ENCODE measurements at regions not wholly inside any gene's neighbourhood (a gene's known extent, or its start where the extent isn't known, plus 50 kb on each side); places are given as distances from the start of the nearest gene placed in this dataset.
"Not testable (repeated sequence)": the region's sequence is repeated elsewhere in the genome, so short reads cannot be mapped to it uniquely, and the experiment has no call there.

DNA sequence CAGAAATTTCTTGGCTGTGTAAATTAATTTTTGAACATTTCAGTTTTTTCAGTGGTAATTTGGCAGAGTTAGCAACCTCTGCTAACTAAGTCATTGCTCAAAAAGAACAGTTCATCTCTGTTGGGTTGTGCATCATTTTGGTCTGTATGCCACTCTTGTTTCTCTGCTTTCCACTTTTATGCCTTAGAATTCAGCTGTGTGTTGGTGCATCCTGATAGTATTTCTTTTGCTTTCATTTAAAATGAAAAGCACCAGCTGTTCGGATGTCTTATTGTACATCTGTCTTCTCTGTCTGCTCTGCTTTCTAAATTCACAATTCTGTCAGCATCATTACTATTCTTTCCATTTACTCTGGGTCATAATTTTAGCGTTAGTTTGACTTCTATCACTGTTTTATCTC is 388.2 kb upstream of the NDST4 start:
- TF ChIP-seq, protein P1, sequence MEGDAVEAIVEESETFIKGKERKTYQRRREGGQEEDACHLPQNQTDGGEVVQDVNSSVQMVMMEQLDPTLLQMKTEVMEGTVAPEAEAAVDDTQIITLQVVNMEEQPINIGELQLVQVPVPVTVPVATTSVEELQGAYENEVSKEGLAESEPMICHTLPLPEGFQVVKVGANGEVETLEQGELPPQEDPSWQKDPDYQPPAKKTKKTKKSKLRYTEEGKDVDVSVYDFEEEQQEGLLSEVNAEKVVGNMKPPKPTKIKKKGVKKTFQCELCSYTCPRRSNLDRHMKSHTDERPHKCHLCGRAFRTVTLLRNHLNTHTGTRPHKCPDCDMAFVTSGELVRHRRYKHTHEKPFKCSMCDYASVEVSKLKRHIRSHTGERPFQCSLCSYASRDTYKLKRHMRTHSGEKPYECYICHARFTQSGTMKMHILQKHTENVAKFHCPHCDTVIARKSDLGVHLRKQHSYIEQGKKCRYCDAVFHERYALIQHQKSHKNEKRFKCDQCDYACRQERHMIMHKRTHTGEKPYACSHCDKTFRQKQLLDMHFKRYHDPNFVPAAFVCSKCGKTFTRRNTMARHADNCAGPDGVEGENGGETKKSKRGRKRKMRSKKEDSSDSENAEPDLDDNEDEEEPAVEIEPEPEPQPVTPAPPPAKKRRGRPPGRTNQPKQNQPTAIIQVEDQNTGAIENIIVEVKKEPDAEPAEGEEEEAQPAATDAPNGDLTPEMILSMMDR (IDR thresholded peaks at IDR 0.05; ENCODE audit: borderline replicate concordance, insufficient read depth, low read depth, low read length) = no peak
- H3K4me3 ChIP-seq (ENCODE audit: low read depth, low read length) = no peak overlapping the region

DNA sequence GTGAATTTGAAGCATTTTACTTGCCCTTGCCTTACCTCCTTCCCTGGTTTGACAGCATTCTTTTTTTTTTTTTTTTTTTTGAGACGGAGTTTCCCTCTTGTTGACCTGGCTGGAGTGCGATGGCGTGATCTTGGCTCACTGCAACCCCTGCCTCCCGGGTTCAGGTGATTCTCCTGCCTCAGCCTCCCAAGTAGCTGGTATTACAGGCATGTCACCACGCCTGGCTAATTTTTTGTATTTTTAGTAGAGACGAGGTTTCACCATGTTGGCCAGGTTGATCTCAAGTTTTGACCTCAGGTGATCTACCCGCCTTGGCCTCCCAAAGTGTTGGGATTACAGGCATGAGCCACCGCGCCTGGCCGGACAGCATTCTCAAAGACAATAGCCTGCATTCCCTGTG is 380.4 kb upstream of the NDST4 start:
- not testable (repeated sequence) for H3K4me3 ChIP-seq (ENCODE audit: low read depth, low read length)

GRCh38 chr4:115491686-115492085 is 378.3 kb upstream of the NDST4 start:
- H3K4me3 ChIP-seq (ENCODE audit: low read depth, low read length) = no peak overlapping the region
- TF ChIP-seq, protein P1 (IDR thresholded peaks at IDR 0.05; ENCODE audit: borderline replicate concordance, insufficient read depth, low read depth, low read length) = no peak

DNA sequence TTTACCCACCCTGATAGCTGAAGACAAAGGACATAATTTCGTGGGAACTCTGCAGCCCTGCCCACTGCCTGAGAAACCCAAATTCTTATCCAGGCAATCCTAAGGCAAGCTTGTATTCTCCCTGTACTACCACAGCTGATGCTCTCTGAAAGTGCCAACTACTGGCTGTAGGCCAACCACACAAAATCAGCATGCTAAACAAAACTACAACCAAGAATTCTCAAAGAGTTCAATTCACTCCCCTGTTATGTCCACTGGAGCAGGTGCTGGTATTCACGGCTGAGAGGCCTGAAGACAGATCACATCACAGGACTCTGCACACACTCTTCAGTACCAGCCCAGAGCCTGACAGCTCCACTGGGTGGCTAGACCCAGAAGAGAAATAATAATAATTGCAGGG is 375.9 kb upstream of the NDST4 start:
- TF ChIP-seq, protein P1 (IDR thresholded peaks at IDR 0.05; ENCODE audit: borderline replicate concordance, insufficient read depth, low read depth, low read length) = no peak
- no peak overlapping the region for H3K4me3 ChIP-seq (ENCODE audit: low read depth, low read length)

DNA sequence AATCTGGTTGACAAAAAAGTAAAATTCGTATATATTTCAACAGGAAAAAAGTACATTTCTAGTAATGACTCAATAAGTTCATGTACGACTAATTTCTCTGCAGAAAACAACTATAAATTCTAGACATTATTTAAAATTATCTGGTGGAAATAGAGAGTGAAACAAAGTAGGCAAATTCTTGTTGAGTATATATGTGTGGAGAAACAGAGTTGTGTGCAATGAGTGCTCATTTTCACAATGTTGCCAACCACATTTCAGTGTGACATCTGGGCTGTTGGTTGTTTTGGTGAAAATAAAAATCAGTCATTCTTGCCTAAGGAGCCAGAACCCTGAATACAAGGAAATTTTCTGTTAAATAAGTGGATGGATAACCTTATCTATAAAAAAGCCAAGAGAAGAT is 372.0 kb upstream of the NDST4 start:
- H3K4me3 ChIP-seq (ENCODE audit: low read depth, low read length) = no peak overlapping the region
- TF ChIP-seq, protein P1 (IDR thresholded peaks at IDR 0.05; ENCODE audit: borderline replicate concordance, insufficient read depth, low read depth, low read length) = no peak

GRCh38 chr4:115484479-115484878 is 371.1 kb upstream of the NDST4 start:
- no peak overlapping the region for H3K4me3 ChIP-seq (ENCODE audit: low read depth, low read length)
- TF ChIP-seq, protein P1 (IDR thresholded peaks at IDR 0.05; ENCODE audit: borderline replicate concordance, insufficient read depth, low read depth, low read length) = no peak

- no peak overlapping the region for H3K4me3 ChIP-seq (ENCODE audit: low read depth, low read length)
- TF ChIP-seq, protein P1 (IDR thresholded peaks at IDR 0.05; ENCODE audit: borderline replicate concordance, insufficient read depth, low read depth, low read length) = no peak
Measured at GRCh38 chr4:115470763-115471162, 357.3 kb upstream of the NDST4 start.

DNA sequence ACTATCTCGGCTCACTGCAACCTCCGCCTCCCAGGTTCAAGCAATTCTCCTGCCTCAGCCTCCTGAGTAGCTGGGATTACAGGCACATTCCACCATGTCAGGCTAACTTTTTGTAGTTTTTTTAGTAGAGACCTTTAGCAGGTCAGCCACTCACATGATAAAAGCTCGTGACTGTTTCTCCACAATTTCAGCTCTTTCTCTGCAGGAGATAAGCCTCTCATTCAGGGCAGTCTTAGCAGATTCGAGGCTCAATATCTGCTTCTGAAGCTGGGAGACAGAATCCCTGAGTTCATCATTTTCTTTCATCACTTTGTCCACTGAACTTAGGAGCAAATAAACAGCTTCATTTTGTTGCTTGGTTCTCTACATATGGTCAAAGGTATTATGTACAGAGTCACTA is 345.9 kb upstream of the NDST4 start:
- not testable (repeated sequence) for H3K4me3 ChIP-seq (ENCODE audit: low read depth, low read length)

Measured in GM12875 (cell line).